ENCODE measurements at regions not wholly inside any gene's neighbourhood (a gene's known extent, or its start where the extent isn't known, plus 50 kb on each side); places are given as distances from the start of the nearest gene placed in this dataset.

GRCh38 chr4:20645236-20645635 lies 55.0 kb upstream of the PACRGL start:
- Histone ChIP-seq H3K27ac (ENCODE audit: low read length) (no peak overlapping the region), H3K9me3 (replicated peaks; ENCODE audit: control insufficient read depth, low read depth, low read length) (no peaks in the 10 kb centered on the region), H3K4me1 (ENCODE audit: control insufficient read depth, insufficient read depth, low read length) (no peaks in the 10 kb centered on the region), H3K4me3 (ENCODE audit: low read length) (no peak overlapping the region), H3K36me3 (ENCODE audit: control insufficient read depth, insufficient read depth, low read length) (no peaks in the 10 kb centered on the region), H3K27me3 (ENCODE audit: control insufficient read depth, insufficient read depth, low read length) (no peaks in the 10 kb centered on the region)
- no peak for DNase-seq
- no CpG with 5 or more reads among the region's 2 CpGs for WGBS (ENCODE audit: insufficient coverage)

DNA sequence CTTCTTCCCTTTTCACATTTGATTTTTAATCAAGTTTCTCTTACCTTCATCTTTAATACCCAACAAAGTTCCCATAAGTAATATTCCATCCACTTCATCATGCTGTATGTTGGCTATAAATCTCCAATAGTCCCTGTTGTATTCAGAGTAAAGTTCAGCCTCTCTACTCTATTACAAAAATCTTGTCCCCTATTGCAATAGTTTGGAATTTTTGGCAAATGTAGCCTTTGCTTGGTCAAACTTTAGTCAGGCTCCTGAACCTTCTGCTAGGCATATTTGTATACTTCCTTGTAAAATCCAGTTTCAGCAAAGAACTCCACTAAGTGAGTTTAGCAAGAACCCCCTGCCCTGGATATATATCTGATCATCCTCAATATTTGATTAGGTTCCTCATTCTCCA lies 54.0 kb upstream of the PACRGL start:
- no peak overlapping the region for H3K27ac ChIP-seq (ENCODE audit: low read length)
- no peaks in the 10 kb centered on the region for H3K36me3 ChIP-seq (ENCODE audit: control insufficient read depth, insufficient read depth, low read length)
- DNase-seq = no peak
- H3K9me3 ChIP-seq (replicated peaks; ENCODE audit: control insufficient read depth, low read depth, low read length) = no peaks in the 10 kb centered on the region
- no peaks in the 10 kb centered on the region for H3K4me1 ChIP-seq (ENCODE audit: control insufficient read depth, insufficient read depth, low read length)
- H3K27me3 ChIP-seq (ENCODE audit: control insufficient read depth, insufficient read depth, low read length) = no peaks in the 10 kb centered on the region
- no peak overlapping the region for H3K4me3 ChIP-seq (ENCODE audit: low read length)

All from muscle of leg (tissue), 3 donors.